ENCODE measurements at regions not wholly inside any gene's neighbourhood (a gene's known extent, or its start where the extent isn't known, plus 50 kb on each side); places are given as distances from the start of the nearest gene placed in this dataset.

GRCh38 chr2:149727927-149728326 is 140.4 kb upstream of the MMADHC start:
- H3K4me1 ChIP-seq (ENCODE audit: insufficient read depth) = peaks cover 14% of the 10 kb centered on the region
- H3F3A ChIP-seq (ENCODE audit: insufficient read depth) = peaks cover 6% of the 10 kb centered on the region
- no peaks in the 10 kb centered on the region for H3K27me3 ChIP-seq (replicated peaks; ENCODE audit: insufficient read depth)
- no peak overlapping the region for H3K9ac ChIP-seq
- H2AFZ ChIP-seq = no peak overlapping the region
- H3K79me2 ChIP-seq (ENCODE audit: insufficient read depth) = no peaks in the 10 kb centered on the region
- no peak overlapping the region for H3K4me3 ChIP-seq
- WGBS, 2 experiments (ENCODE audit: low coverage in 1 of 2, low lambda C conversion rate in 2 of 2, missing lambda C conversion rate in 2 of 2) = 69 to 72% methylated on average over 3 of the region's 3 CpGs
- in situ Hi-C loops (cut with MboI) = no loop called here
- no peaks in the 10 kb centered on the region for H3K9me3 ChIP-seq (ENCODE audit: low read depth)
- no peak for TF ChIP-seq EZH2 (IDR thresholded peaks at IDR 0.05; ENCODE audit: insufficient read depth, poor library complexity, severe bottlenecking)
- no peak for TF ChIP-seq EZH2phosphoT487 (IDR thresholded peaks at IDR 0.05; ENCODE audit: insufficient read depth, low read depth)
- no peak overlapping the region for H3K27ac ChIP-seq
- H3K36me3 ChIP-seq (ENCODE audit: low read depth) = no peaks in the 10 kb centered on the region
- H3K4me2 ChIP-seq (ENCODE audit: unreplicated experiment) = no peak overlapping the region
- H4K20me1 ChIP-seq (ENCODE audit: insufficient read depth) = no peaks in the 10 kb centered on the region
- no peaks in the 10 kb centered on the region for H3K9me2 ChIP-seq (ENCODE audit: insufficient read depth)
- no peak for DNase-seq

GRCh38 chr2:149725234-149725633 is 137.7 kb upstream of the MMADHC start:
- H2AFZ ChIP-seq = no peak overlapping the region
- in situ Hi-C loops (cut with MboI) = no loop called here

GRCh38 chr2:149724091-149724490 is 136.5 kb upstream of the MMADHC start:
- H3K27ac ChIP-seq = no peak overlapping the region
- in situ Hi-C loops (cut with MboI) = no loop called here
- no peaks in the 10 kb centered on the region for H3K9me2 ChIP-seq (ENCODE audit: insufficient read depth)
- H3K4me1 ChIP-seq (ENCODE audit: insufficient read depth) = peaks cover 6% of the 10 kb centered on the region; the same call in 1 of the 2 replicates
- no peaks in the 10 kb centered on the region for H3K9me3 ChIP-seq (ENCODE audit: low read depth)
- H3K36me3 ChIP-seq (ENCODE audit: low read depth) = no peaks in the 10 kb centered on the region
- no peaks in the 10 kb centered on the region for H4K20me1 ChIP-seq (ENCODE audit: insufficient read depth)
- H3K4me3 ChIP-seq = no peak overlapping the region
- WGBS, 2 experiments (ENCODE audit: low coverage in 1 of 2, low lambda C conversion rate in 2 of 2, missing lambda C conversion rate in 2 of 2) = 68 to 73% methylated on average over 4 of the region's 4 CpGs
- TF ChIP-seq EZH2phosphoT487 (IDR thresholded peaks at IDR 0.05; ENCODE audit: insufficient read depth, low read depth) (no peak), EZH2 (IDR thresholded peaks at IDR 0.05; ENCODE audit: insufficient read depth, poor library complexity, severe bottlenecking) (no peak)
- H2AFZ ChIP-seq = no peak overlapping the region
- no peak overlapping the region for H3K9ac ChIP-seq
- no peaks in the 10 kb centered on the region for H3K27me3 ChIP-seq (replicated peaks; ENCODE audit: insufficient read depth)
- no peak for DNase-seq
- 0 out of 2 replicates have a peak, but pooled peaks cover 9% of the 10 kb centered on the region for H3F3A ChIP-seq (ENCODE audit: insufficient read depth)
- no peaks in the 10 kb centered on the region for H3K79me2 ChIP-seq (ENCODE audit: insufficient read depth)
- no peak overlapping the region for H3K4me2 ChIP-seq (ENCODE audit: unreplicated experiment)

More at GRCh38 chr2:149725234-149725633, 137.7 kb upstream of the MMADHC start:
- H3K36me3 ChIP-seq (ENCODE audit: low read depth) = no peaks in the 10 kb centered on the region
- no peak for DNase-seq
- no peak overlapping the region for H3K27ac ChIP-seq
- TF ChIP-seq EZH2phosphoT487 (IDR thresholded peaks at IDR 0.05; ENCODE audit: insufficient read depth, low read depth) (no peak), EZH2 (IDR thresholded peaks at IDR 0.05; ENCODE audit: insufficient read depth, poor library complexity, severe bottlenecking) (no peak)
- no peak overlapping the region for H3K4me2 ChIP-seq (ENCODE audit: unreplicated experiment)
- no peaks in the 10 kb centered on the region for H4K20me1 ChIP-seq (ENCODE audit: insufficient read depth)
- H3K9me2 ChIP-seq (ENCODE audit: insufficient read depth) = no peaks in the 10 kb centered on the region
- H3K4me1 ChIP-seq (ENCODE audit: insufficient read depth) = no peaks in the 10 kb centered on the region
- no peak overlapping the region for H3K9ac ChIP-seq
- H3K9me3 ChIP-seq (ENCODE audit: low read depth) = no peaks in the 10 kb centered on the region
- 49 to 50% methylated on average over 2 of the region's 2 CpGs for WGBS, 2 experiments (ENCODE audit: low coverage in 1 of 2, low lambda C conversion rate in 2 of 2, missing lambda C conversion rate in 2 of 2)
- no peaks in the 10 kb centered on the region for H3K27me3 ChIP-seq (replicated peaks; ENCODE audit: insufficient read depth)
- no peak overlapping the region for H3K4me3 ChIP-seq
- no peaks in the 10 kb centered on the region for H3F3A ChIP-seq (ENCODE audit: insufficient read depth)
- no peaks in the 10 kb centered on the region for H3K79me2 ChIP-seq (ENCODE audit: insufficient read depth)

- 84 to 86% methylated on average over 2 of the region's 2 CpGs for WGBS, 2 experiments (ENCODE audit: low coverage in 1 of 2, low lambda C conversion rate in 2 of 2, missing lambda C conversion rate in 2 of 2)
- H3K4me3 ChIP-seq = no peak overlapping the region
- H4K20me1 ChIP-seq (ENCODE audit: insufficient read depth) = no peaks in the 10 kb centered on the region
- H3K9ac ChIP-seq = no peak overlapping the region
- in situ Hi-C loops (cut with MboI) = no loop called here
- no peak overlapping the region for H3K4me2 ChIP-seq (ENCODE audit: unreplicated experiment)
- no peaks in the 10 kb centered on the region for H3K36me3 ChIP-seq (ENCODE audit: low read depth)
- 0 out of 2 replicates have a peak, but pooled peaks cover 13% of the 10 kb centered on the region for H3F3A ChIP-seq (ENCODE audit: insufficient read depth)
- H3K79me2 ChIP-seq (ENCODE audit: insufficient read depth) = no peaks in the 10 kb centered on the region
- no peak overlapping the region for H2AFZ ChIP-seq
- TF ChIP-seq EZH2phosphoT487 (IDR thresholded peaks at IDR 0.05; ENCODE audit: insufficient read depth, low read depth) (no peak), EZH2 (IDR thresholded peaks at IDR 0.05; ENCODE audit: insufficient read depth, poor library complexity, severe bottlenecking) (no peak)
- H3K9me3 ChIP-seq (ENCODE audit: low read depth) = no peaks in the 10 kb centered on the region
- no peaks in the 10 kb centered on the region for H3K9me2 ChIP-seq (ENCODE audit: insufficient read depth)
- H3K27ac ChIP-seq = no peak overlapping the region
- no peak for DNase-seq
- H3K4me1 ChIP-seq (ENCODE audit: insufficient read depth) = peaks cover 6% of the 10 kb centered on the region; the same call in 1 of the 2 replicates
- no peaks in the 10 kb centered on the region for H3K27me3 ChIP-seq (replicated peaks; ENCODE audit: insufficient read depth)
Measured at GRCh38 chr2:149720615-149721014, 133.0 kb upstream of the MMADHC start.
